ENCODE measurements at regions not wholly inside any gene's neighbourhood (a gene's known extent, or its start where the extent isn't known, plus 50 kb on each side); places are given as distances from the start of the nearest gene placed in this dataset.

DNA sequence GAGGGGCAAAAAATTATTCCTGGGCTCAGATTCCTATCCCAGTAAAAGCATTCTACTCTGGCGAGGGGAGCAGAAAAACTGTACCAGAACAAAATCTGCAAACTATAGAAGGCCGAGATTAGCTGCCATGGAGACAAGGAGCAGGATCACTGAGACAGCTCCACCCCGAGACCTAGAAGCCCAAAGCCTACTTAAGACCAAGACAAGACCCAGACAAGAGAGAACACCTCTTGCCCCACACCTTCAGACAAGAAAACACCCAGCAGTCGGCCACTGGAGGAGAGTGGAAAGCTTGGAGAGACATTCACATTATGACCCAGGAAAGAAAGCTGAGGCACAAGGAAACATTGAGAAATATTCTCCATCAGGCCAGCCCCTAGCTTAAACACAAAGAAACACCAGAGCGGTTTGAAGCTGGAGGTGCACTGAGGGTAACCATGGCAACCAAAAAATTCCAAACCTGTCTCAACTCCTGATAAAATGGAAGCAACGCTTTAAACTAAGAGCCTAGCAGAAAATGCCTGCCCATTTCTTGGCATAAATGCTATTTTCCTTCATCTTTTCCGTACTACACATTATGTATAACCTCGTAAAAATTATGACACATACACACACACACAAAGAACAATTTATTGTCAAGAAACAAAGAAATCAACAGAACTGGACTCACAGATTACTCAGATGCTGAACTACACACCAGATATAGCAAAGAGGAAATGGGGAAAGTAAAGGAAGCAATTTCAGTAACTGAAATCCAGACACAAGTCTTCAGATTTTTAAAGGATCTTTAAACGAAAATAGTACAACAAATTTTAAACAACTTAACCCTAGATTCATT, 53.8 kb upstream of the FTMT start:
- Histone ChIP-seq H4K20me1 (ENCODE audit: insufficient read depth, low read length) (no peaks in the 10 kb centered on the region), H3K4me3 (ENCODE audit: low read depth in 1 of 2, low read length in 2 of 2) (no peak overlapping the region), H3K27me3 (ENCODE audit: insufficient read depth, low read length, poor library complexity) (no peaks in the 10 kb centered on the region), H3K4me1 (ENCODE audit: insufficient read depth, low read length) (no peaks in the 10 kb centered on the region), H3K79me2 (ENCODE audit: insufficient read depth, low read length) (no peaks in the 10 kb centered on the region), H2AFZ (ENCODE audit: low read depth, low read length) (peak overlapping the region; percentile 51; the same call in 1 of the 2 replicates), H3K9ac (ENCODE audit: low read depth, low read length) (no peak overlapping the region), H3K4me2 (ENCODE audit: insufficient read depth, low read length) (no peak overlapping the region), H3K36me3 (ENCODE audit: insufficient read depth, low read length) (no peaks in the 10 kb centered on the region), H3K27ac (ENCODE audit: low read length) (no peak overlapping the region), H3K9me3 (ENCODE audit: insufficient read depth, low read length, severe bottlenecking) (no peaks in the 10 kb centered on the region)
- ATAC-seq (ENCODE audit: insufficient read depth, low read depth) (no peak), DNase-seq (no peak)
- TF ChIP-seq, protein P1, sequence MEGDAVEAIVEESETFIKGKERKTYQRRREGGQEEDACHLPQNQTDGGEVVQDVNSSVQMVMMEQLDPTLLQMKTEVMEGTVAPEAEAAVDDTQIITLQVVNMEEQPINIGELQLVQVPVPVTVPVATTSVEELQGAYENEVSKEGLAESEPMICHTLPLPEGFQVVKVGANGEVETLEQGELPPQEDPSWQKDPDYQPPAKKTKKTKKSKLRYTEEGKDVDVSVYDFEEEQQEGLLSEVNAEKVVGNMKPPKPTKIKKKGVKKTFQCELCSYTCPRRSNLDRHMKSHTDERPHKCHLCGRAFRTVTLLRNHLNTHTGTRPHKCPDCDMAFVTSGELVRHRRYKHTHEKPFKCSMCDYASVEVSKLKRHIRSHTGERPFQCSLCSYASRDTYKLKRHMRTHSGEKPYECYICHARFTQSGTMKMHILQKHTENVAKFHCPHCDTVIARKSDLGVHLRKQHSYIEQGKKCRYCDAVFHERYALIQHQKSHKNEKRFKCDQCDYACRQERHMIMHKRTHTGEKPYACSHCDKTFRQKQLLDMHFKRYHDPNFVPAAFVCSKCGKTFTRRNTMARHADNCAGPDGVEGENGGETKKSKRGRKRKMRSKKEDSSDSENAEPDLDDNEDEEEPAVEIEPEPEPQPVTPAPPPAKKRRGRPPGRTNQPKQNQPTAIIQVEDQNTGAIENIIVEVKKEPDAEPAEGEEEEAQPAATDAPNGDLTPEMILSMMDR (IDR thresholded peaks at IDR 0.05; ENCODE audit: borderline replicate concordance, extremely low read depth, low read length, poor library complexity, severe bottlenecking), result no peak
- no peak for TF ChIP-seq EZH2 (IDR thresholded peaks at IDR 0.05; ENCODE audit: borderline replicate concordance, low read depth, low read length, severe bottlenecking)
